Keratinocyte (primary cell): ENCODE measurements at regions not wholly inside any gene's neighbourhood (a gene's known extent, or its start where the extent isn't known, plus 50 kb on each side); places are given as distances from the start of the nearest gene placed in this dataset.

Experiments
- EZH2 ChIP-seq: IDR thresholded peaks from one replicate; pipeline ENCODE4 v1.6.1; 2012; ENCODE audit warnings: inconsistent platforms, mild to moderate bottlenecking, low read length, moderate library complexity
- TF ChIP-seq, protein P1 (sequence below), 3 experiments: IDR thresholded peaks in 1 of 3; conservative IDR thresholded peaks in 1 of 3; optimal IDR thresholded peaks in 1 of 3; 2 replicates in 2 of 3; 3 replicates in 1 of 3; pipeline versions ENCODE3 to v1.5.1; 2011; ENCODE audit warnings: low read length in 3 of 3, mild to moderate bottlenecking in 3 of 3, moderate library complexity in 2 of 3, control low read depth in 1 of 3, inconsistent platforms in 1 of 3; ENCODE audit not compliant: insufficient read depth in 2 of 3; ENCODE audit errors: extremely low read depth in 1 of 3

DNA sequence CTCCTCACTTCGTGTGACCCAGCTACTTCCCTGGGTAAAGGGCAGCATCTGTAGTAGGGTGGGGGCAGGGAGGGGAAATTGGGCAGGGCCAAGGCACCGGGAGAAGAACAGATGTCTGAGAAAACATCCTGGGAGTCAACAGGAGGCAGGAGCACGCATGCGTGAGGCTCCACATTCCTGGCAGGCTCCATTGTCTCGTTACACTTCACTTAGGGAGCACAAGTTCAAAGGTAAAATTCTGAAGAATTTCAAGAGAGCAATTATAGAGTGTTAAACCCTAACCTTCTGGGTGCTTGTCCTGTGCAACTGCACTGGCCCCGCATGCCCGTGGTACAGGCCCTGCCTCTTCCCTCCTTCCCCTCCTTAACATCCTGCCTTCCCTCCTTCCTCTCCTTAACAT lies 79.6 kb upstream of the POMP start:
- TF ChIP-seq, protein P1, sequence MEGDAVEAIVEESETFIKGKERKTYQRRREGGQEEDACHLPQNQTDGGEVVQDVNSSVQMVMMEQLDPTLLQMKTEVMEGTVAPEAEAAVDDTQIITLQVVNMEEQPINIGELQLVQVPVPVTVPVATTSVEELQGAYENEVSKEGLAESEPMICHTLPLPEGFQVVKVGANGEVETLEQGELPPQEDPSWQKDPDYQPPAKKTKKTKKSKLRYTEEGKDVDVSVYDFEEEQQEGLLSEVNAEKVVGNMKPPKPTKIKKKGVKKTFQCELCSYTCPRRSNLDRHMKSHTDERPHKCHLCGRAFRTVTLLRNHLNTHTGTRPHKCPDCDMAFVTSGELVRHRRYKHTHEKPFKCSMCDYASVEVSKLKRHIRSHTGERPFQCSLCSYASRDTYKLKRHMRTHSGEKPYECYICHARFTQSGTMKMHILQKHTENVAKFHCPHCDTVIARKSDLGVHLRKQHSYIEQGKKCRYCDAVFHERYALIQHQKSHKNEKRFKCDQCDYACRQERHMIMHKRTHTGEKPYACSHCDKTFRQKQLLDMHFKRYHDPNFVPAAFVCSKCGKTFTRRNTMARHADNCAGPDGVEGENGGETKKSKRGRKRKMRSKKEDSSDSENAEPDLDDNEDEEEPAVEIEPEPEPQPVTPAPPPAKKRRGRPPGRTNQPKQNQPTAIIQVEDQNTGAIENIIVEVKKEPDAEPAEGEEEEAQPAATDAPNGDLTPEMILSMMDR (optimal IDR thresholded peaks at IDR 0.05 in 1 of 3, IDR thresholded peaks at IDR 0.05 in 1 of 3, conservative IDR thresholded peaks at IDR 0.05 in 1 of 3; ENCODE audit: extremely low read depth in 1 of 3, insufficient read depth in 2 of 3, low read length in 3 of 3): no peak
- no peak for TF ChIP-seq EZH2
